Common myeloid progenitor, CD34-positive (primary cell): ENCODE measurements at regions not wholly inside any gene's neighbourhood (a gene's known extent, or its start where the extent isn't known, plus 50 kb on each side); places are given as distances from the start of the nearest gene placed in this dataset.

Source experiments
- CTCF ChIA-PET: fragments of 350-600 bp; sonication (Branson Sonifier 250); formaldehyde crosslinking; loops from one replicate; lab custom pipeline; 2021; ENCODE audit warnings: antibody characterized with exemption; lab: Charles Lee
- POLR2A ChIA-PET: fragments of 350-600 bp; sonication (Branson Sonifier 250); formaldehyde crosslinking; loops from one replicate; lab custom pipeline; 2021; ENCODE audit warnings: antibody characterized with exemption; lab: Charles Lee
- DNase-seq, 3 donors: peaks; one replicate each; pipeline versions ENCODE4 v3.0.0 to v3.0.0-alpha.2; 2013
- H3K27ac ChIP-seq, 2 experiments: 1 replicate in 1 of 2; 2 replicates in 1 of 2; pipeline ENCODE4 v1.7.0; 2013; ENCODE audit warnings: inconsistent platforms in 2 of 2, low read length in 2 of 2, mild to moderate bottlenecking in 2 of 2, low read depth in 1 of 2, moderate library complexity in 1 of 2; ENCODE audit not compliant: severe bottlenecking in 2 of 2, insufficient read depth in 1 of 2, poor library complexity in 1 of 2
- H3K27me3 ChIP-seq, 5 experiments: replicated peaks in 2 of 5; 1 replicate in 3 of 5; 2 replicates in 2 of 5; pipeline versions ENCODE4 v1.6.1 to v1.7.0; 2013; ENCODE audit warnings: low read length in 4 of 5, mild to moderate bottlenecking in 2 of 5, moderate library complexity in 2 of 5, inconsistent platforms in 1 of 5; ENCODE audit not compliant: insufficient read depth in 5 of 5, control insufficient read depth in 4 of 5
- H3K36me3 ChIP-seq, 4 experiments: 1 replicate in 2 of 4; 2 replicates in 2 of 4; pipeline versions ENCODE4 v1.6.1 to v1.7.0; 2013; ENCODE audit warnings: low read length in 3 of 4, control low read depth in 1 of 4, mild to moderate bottlenecking in 1 of 4; ENCODE audit not compliant: control insufficient read depth in 4 of 4, insufficient read depth in 4 of 4
- H3K4me1 ChIP-seq, 4 experiments: 1 replicate in 3 of 4; 2 replicates in 1 of 4; pipeline versions ENCODE4 v1.6.1 to v1.7.1; 2013; ENCODE audit warnings: low read length in 3 of 4, mild to moderate bottlenecking in 3 of 4, control low read depth in 1 of 4, inconsistent platforms in 1 of 4, moderate library complexity in 1 of 4; ENCODE audit not compliant: control insufficient read depth in 4 of 4, insufficient read depth in 4 of 4; ENCODE audit errors: control extremely low read depth in 1 of 4
- H3K4me3 ChIP-seq, 7 experiments: 1 replicate in 4 of 7; 2 replicates in 3 of 7; pipeline versions ENCODE4 v1.5.1 to v1.7.0; 2013; ENCODE audit warnings: mild to moderate bottlenecking in 7 of 7, low read length in 6 of 7, moderate library complexity in 6 of 7, inconsistent platforms in 2 of 7, low read depth in 2 of 7, control low read depth in 1 of 7; ENCODE audit not compliant: insufficient read depth in 4 of 7, control insufficient read depth in 1 of 7; ENCODE audit errors: extremely low read depth in 1 of 7
- H3K9me3 ChIP-seq, 5 experiments: 1 replicate in 4 of 5; 2 replicates in 1 of 5; pipeline versions ENCODE4 v1.6.1 to v1.7.1; 2013; ENCODE audit warnings: low read length in 4 of 5, mild to moderate bottlenecking in 2 of 5, inconsistent platforms in 1 of 5, low read depth in 1 of 5, moderate library complexity in 1 of 5; ENCODE audit not compliant: control insufficient read depth in 4 of 5, insufficient read depth in 2 of 5; ENCODE audit errors: control extremely low read depth in 1 of 5
- WGBS: methylation state at CpG from one replicate; pipeline ENCODE4 v1.1.5; 2013; ENCODE audit not compliant: insufficient coverage; 5-methylcytosine and 5-hydroxymethylcytosine counted together

DNA sequence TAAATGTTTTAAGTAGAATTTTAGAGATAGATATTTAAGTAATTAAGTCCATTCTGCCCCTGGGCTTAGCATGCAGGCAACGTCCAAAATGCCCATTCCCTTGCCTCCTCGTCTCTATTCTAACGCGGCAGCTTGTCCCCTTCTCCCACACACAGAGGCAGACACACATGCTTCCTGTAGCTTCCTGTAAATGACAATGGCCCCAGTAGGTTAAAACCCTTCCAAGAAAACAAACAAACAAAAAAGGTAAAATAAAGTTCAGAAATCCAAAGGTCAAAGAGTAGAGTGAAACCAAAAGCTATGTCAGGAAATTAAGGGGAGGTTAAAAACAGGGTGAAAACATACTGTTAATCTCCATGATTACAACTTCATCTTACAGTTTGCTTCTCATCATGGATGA, 857.6 kb downstream of the GATA3 start:
- POLR2A ChIA-PET, result no interaction called here
- no peak for DNase-seq
- H3K4me3 ChIP-seq, result no peak overlapping the region
- H3K36me3 ChIP-seq, result no peaks in the 10 kb centered on the region
- CTCF ChIA-PET, result no interaction called here
- no peaks in the 10 kb centered on the region for H3K4me1 ChIP-seq
- H3K27me3 ChIP-seq, result no peaks in the 10 kb centered on the region
- H3K27ac ChIP-seq, result no peak overlapping the region
- 100% methylated on average over 1 of the region's 4 CpGs for WGBS
- H3K9me3 ChIP-seq, result peaks cover 0 to 3% (median 0%) of the 10 kb centered on the region in 5 experiments

GRCh38 chr10:8913720-8914119, 859.2 kb downstream of the GATA3 start:
- Histone ChIP-seq H3K36me3 (no peaks in the 10 kb centered on the region), H3K4me3 (no peak overlapping the region), H3K9me3 (peaks cover 0 to 3% (median 0%) of the 10 kb centered on the region in 5 experiments), H3K4me1 (no peaks in the 10 kb centered on the region), H3K27ac (no peak overlapping the region), H3K27me3 (no peaks in the 10 kb centered on the region)
- ChIA-PET CTCF (interaction anchor here (0.8 to 1.2 kb wide), 2 partner anchors 9 to 14 kb away, joined by 3 to 4 read pairs; no protein-coding TSS in a partner anchor), POLR2A (no interaction called here)
- 93% methylated on average over 2 of the region's 4 CpGs for WGBS
- DNase-seq, result no peak

DNA sequence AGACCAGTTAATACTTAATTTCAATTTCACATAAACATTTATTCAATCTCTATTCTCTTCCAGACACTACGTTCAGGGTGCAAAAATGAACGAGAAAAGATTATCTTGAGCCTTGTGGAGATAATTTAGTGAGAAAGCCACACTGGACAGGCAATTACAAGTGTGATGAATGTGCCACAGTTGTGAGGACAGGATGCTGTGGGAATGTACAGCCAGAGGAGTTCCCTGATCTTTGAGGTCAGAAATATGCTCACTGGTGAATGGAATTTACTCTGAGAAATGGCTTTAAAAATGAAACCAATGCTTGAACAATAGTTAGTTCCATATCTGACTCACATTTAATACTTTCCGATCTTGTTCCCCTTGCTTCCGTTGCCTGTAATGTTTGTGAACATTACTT, 864.8 kb downstream of the GATA3 start:
- H3K36me3 ChIP-seq, result no peaks in the 10 kb centered on the region
- no peak overlapping the region for H3K4me3 ChIP-seq
- ChIA-PET POLR2A (no interaction called here), CTCF (interaction anchor here (1.0 kb wide), 1 partner anchor 14 kb away, joined by 3 read pairs; no protein-coding TSS in a partner anchor)
- no peaks in the 10 kb centered on the region for H3K27me3 ChIP-seq
- no CpG with 5 or more reads among the region's 4 CpGs for WGBS
- H3K4me1 ChIP-seq, result no peaks in the 10 kb centered on the region
- DNase-seq, result no peak
- H3K9me3 ChIP-seq, result no peaks in the 10 kb centered on the region
- no peak overlapping the region for H3K27ac ChIP-seq

GRCh38 chr10:8921568-8921967, 867.1 kb downstream of the GATA3 start:
- no peak for DNase-seq
- WGBS, result 100% methylated on average over 3 of the region's 3 CpGs
- Histone ChIP-seq H3K27me3 (no peaks in the 10 kb centered on the region), H3K36me3 (no peaks in the 10 kb centered on the region), H3K27ac (no peak overlapping the region), H3K9me3 (no peaks in the 10 kb centered on the region), H3K4me3 (no peak overlapping the region), H3K4me1 (no peaks in the 10 kb centered on the region)
- ChIA-PET POLR2A (no interaction called here), CTCF (no interaction called here)

GRCh38 chr10:8923096-8923495, 868.6 kb downstream of the GATA3 start:
- no peak for DNase-seq
- ChIA-PET POLR2A (no interaction called here), CTCF (interaction anchor here (0.9 to 1.5 kb wide), 2 partner anchors 9 to 44 kb away, joined by 3 to 5 read pairs; no protein-coding TSS in a partner anchor)
- Histone ChIP-seq H3K4me1 (no peaks in the 10 kb centered on the region), H3K36me3 (no peaks in the 10 kb centered on the region), H3K4me3 (no peak overlapping the region), H3K27me3 (no peaks in the 10 kb centered on the region), H3K27ac (no peak overlapping the region), H3K9me3 (no peaks in the 10 kb centered on the region)
- WGBS, result 100% methylated on average over 1 of the region's 1 CpG

- H3K9me3 ChIP-seq, result peaks cover 0 to 1% (median 0%) of the 10 kb centered on the region in 5 experiments
- POLR2A ChIA-PET, result no interaction called here
- H3K4me1 ChIP-seq, result no peaks in the 10 kb centered on the region
- H3K27me3 ChIP-seq, result no peaks in the 10 kb centered on the region
- no peak for DNase-seq
- 50% methylated on average over 2 of the region's 4 CpGs for WGBS
- no peaks in the 10 kb centered on the region for H3K36me3 ChIP-seq
- H3K27ac ChIP-seq, result no peak overlapping the region
- CTCF ChIA-PET, result interaction anchor here (0.9 kb wide), 1 partner anchor 14 kb away, joined by 4 read pairs; no protein-coding TSS in a partner anchor
- H3K4me3 ChIP-seq, result no peak overlapping the region
These were observed 873.2 kb downstream of the GATA3 start for GRCh38 chr10:8927705-8928104.

- no peak for DNase-seq
- ChIA-PET POLR2A (no interaction called here), CTCF (no interaction called here)
- H3K27me3 ChIP-seq, result no peaks in the 10 kb centered on the region
- H3K9me3 ChIP-seq, result peaks cover 0 to 3% (median 0%) of the 10 kb centered on the region in 5 experiments
- no peak overlapping the region for H3K4me3 ChIP-seq
- no peak overlapping the region for H3K27ac ChIP-seq
- 100% methylated on average over 1 of the region's 5 CpGs for WGBS
- H3K4me1 ChIP-seq, result no peaks in the 10 kb centered on the region
- no peaks in the 10 kb centered on the region for H3K36me3 ChIP-seq
These were observed 892.0 kb downstream of the GATA3 start for GRCh38 chr10:8946451-8946850.
